ENCODE measurements at regions not wholly inside any gene's neighbourhood (a gene's known extent, or its start where the extent isn't known, plus 50 kb on each side); places are given as distances from the start of the nearest gene placed in this dataset.
"Not testable (repeated sequence)": the region's sequence is repeated elsewhere in the genome, so short reads cannot be mapped to it uniquely, and the experiment has no call there.

- no peak for DNase-seq
- intact Hi-C loops (cut with DNase I) = no loop called here
Measured at GRCh38 chr10:106027240-106027639, 1137.3 kb downstream of the SORCS1 start.

- intact Hi-C loops (cut with DNase I) = no loop called here
- DNase-seq = no peak
Measured at GRCh38 chr10:106025208-106025811, 1139.2 kb downstream of the SORCS1 start.

GRCh38 chr10:106023329-106023728 is 1141.2 kb downstream of the SORCS1 start:
- intact Hi-C loops (cut with DNase I) = no loop called here
- DNase-seq = no peak

GRCh38 chr10:106019559-106019958 is 1144.9 kb downstream of the SORCS1 start:
- DNase-seq; intact Hi-C loops (cut with DNase I): not testable (repeated sequence)

GRCh38 chr10:106015369-106016199 is 1148.9 kb downstream of the SORCS1 start:
- DNase-seq; intact Hi-C loops (cut with DNase I): not testable (repeated sequence)

- intact Hi-C loops (cut with DNase I) = no loop called here
Measured at GRCh38 chr10:106011250-106011649, 1153.3 kb downstream of the SORCS1 start.

GRCh38 chr10:106000721-106001120 is 1163.8 kb downstream of the SORCS1 start:
- intact Hi-C loops (cut with DNase I) = no loop called here
- no peak for DNase-seq

More at GRCh38 chr10:106011250-106011649, 1153.3 kb downstream of the SORCS1 start:
- peak in 1 of 42 donors; percentile 11 for DNase-seq

GRCh38 chr10:105993609-105994008 is 1170.9 kb downstream of the SORCS1 start:
- DNase-seq = no peak
- intact Hi-C loops (cut with DNase I) = no loop called here

GRCh38 chr10:105992928-105993327 is 1171.6 kb downstream of the SORCS1 start:
- no peak for DNase-seq
- intact Hi-C loops (cut with DNase I) = no loop called here

- DNase-seq = no peak
- intact Hi-C loops (cut with DNase I) = no loop called here
Measured at GRCh38 chr10:105990529-105990928, 1174.0 kb downstream of the SORCS1 start.

- DNase-seq = no peak
- intact Hi-C loops (cut with DNase I) = no loop called here
Measured at GRCh38 chr10:105989995-105990394, 1174.5 kb downstream of the SORCS1 start.

GRCh38 chr10:105988848-105989247 is 1175.7 kb downstream of the SORCS1 start:
- intact Hi-C loops (cut with DNase I) = no loop called here
- DNase-seq = no peak

GRCh38 chr10:105986912-105987635 is 1177.4 kb downstream of the SORCS1 start:
- intact Hi-C loops (cut with DNase I) = no loop called here
- DNase-seq = no peak

- no peak for DNase-seq
- intact Hi-C loops (cut with DNase I) = no loop called here
Measured at GRCh38 chr10:105986486-105986885, 1178.0 kb downstream of the SORCS1 start.

- intact Hi-C loops (cut with DNase I) = no loop called here
- no peak for DNase-seq
Measured at GRCh38 chr10:105982735-105983134, 1181.8 kb downstream of the SORCS1 start.

GRCh38 chr10:105981679-105982078 is 1182.8 kb downstream of the SORCS1 start:
- DNase-seq = no peak
- intact Hi-C loops (cut with DNase I) = no loop called here

GRCh38 chr10:105974803-105975456 is 1189.6 kb downstream of the SORCS1 start:
- intact Hi-C loops (cut with DNase I) = no loop called here
- peak in 24 of 42 donors; percentile 7 to 64 (median 30) for DNase-seq

GRCh38 chr10:105973902-105974301 is 1190.6 kb downstream of the SORCS1 start:
- no peak for DNase-seq
- intact Hi-C loops (cut with DNase I) = no loop called here

GRCh38 chr10:105973360-105973759 is 1191.1 kb downstream of the SORCS1 start:
- no peak for DNase-seq
- intact Hi-C loops (cut with DNase I) = no loop called here

- intact Hi-C loops (cut with DNase I) = no loop called here
- DNase-seq = no peak
Measured at GRCh38 chr10:105971460-105971859, 1193.0 kb downstream of the SORCS1 start.

Data from head of caudate nucleus (tissue), 42 donors.